Gastroesophageal sphincter (tissue), 4 donors: ENCODE measurements at regions not wholly inside any gene's neighbourhood (a gene's known extent, or its start where the extent isn't known, plus 50 kb on each side); places are given as distances from the start of the nearest gene placed in this dataset.
"Not testable (repeated sequence)": the region's sequence is repeated elsewhere in the genome, so short reads cannot be mapped to it uniquely, and the experiment has no call there.

Source experiments
- ATAC-seq: fragments of 150-250 bp; one replicate; pipeline ENCODE4 v1.9.1; 2016; ENCODE audit warnings: mild to moderate bottlenecking, moderate library complexity
- H3K27ac ChIP-seq, 4 donors: fragments of 200-600 bp; sonication (generic) in 3 of 4; 1 replicate in 3 of 4; 2 replicates in 1 of 4; pipeline ENCODE4 v1.5.1; 2016 to 2019
- H3K27me3 ChIP-seq: fragments of 200-600 bp; sonication (generic); one replicate; pipeline ENCODE4 v1.5.1; 2019
- H3K36me3 ChIP-seq, 2 donors: fragments of 200-600 bp; sonication (generic); one replicate each; pipeline ENCODE4 v1.5.1; 2019; ENCODE audit warnings: control low read depth in 1 of 2
- H3K4me1 ChIP-seq, 3 donors: fragments of 200-600 bp; sonication (generic); 1 replicate in 2 of 3; 2 replicates in 1 of 3; pipeline ENCODE4 v1.5.1; 2016 to 2019; ENCODE audit warnings: control low read depth in 2 of 3
- H3K4me3 ChIP-seq, 2 donors: fragments of 200-600 bp; sonication (generic); one replicate each; pipeline ENCODE4 v1.5.1; 2019; ENCODE audit warnings: mild to moderate bottlenecking in 1 of 2, moderate library complexity in 1 of 2
- H3K9me3 ChIP-seq, 3 donors: fragments of 200-600 bp; sonication (generic); one replicate each; pipeline ENCODE4 v1.5.1; 2017 to 2019; ENCODE audit warnings: control low read depth in 2 of 3
- EP300 ChIP-seq: sonication (generic); formaldehyde crosslinking; IDR thresholded peaks from one replicate; pipeline ENCODE4 v1.6.1; 2017; ENCODE audit warnings: antibody characterized with exemption, mild to moderate bottlenecking
- POLR2A ChIP-seq, 2 donors: fragments of 450-650 bp; IDR thresholded peaks; one replicate each; pipeline ENCODE4 v1.6.1; 2017; ENCODE audit warnings: antibody characterized with exemption in 2 of 2, mild to moderate bottlenecking in 2 of 2, moderate library complexity in 1 of 2
- POLR2AphosphoS5 ChIP-seq: sonication (generic); formaldehyde crosslinking; IDR thresholded peaks from one replicate; pipeline ENCODE4 v1.6.1; 2017; ENCODE audit warnings: antibody characterized with exemption
- WGBS, 2 donors: methylation state at CpG; one replicate each; pipeline ENCODE4 v1.1.5; 2018; ENCODE audit warnings: low coverage in 1 of 2; 5-methylcytosine and 5-hydroxymethylcytosine counted together
- TF ChIP-seq, protein P1 (sequence below), 4 experiments: fragments of 200-600 bp in 2 of 4; fragments of 450-650 bp in 2 of 4; sonication (generic) in 1 of 4; IDR thresholded peaks; one replicate each; pipeline ENCODE4 v1.5.1; 2017 to 2019; ENCODE audit warnings: antibody characterized with exemption in 4 of 4, mild to moderate bottlenecking in 2 of 4, moderate library complexity in 2 of 4

DNA sequence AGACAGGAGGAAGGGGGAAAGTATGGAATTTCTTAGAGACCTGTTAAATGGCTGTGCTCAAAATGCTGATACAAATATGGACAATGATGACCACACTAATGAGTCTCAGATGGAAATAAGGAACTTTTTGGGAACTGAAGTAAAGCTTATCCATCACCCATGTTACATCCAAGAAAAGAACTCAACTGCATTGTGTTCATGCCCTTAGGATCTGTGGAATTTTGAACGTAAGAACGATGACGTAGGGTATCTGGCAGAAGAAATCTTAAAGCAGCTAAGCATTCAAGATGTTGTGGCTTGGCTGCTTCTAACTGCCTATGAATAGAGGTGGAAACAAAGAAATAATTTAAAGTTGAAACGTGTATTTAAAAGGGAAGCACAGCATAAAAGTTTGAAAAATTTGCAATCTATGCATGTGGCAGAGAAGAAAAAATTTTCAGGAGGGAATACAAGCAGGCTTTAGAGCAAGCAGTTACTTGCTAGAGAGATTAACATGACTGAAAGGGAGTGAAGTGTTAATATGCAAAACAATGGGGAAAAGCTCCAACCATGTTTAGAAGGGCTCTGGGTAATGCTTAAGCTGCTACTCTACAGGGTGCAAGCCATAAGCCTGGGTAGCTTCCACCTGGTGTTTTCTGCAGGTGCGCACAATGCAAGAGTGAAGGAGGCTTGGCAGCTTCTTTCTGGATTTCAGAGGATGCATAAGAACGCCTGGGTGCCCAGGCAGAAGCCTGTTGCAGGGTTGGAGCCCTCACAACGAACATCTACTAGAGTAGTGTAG, 499.7 kb upstream of the SEMA3D start:
- Histone ChIP-seq H3K27ac (no peak overlapping the region), H3K9me3 (no peaks in the 10 kb centered on the region), H3K27me3 (no peaks in the 10 kb centered on the region), H3K4me3 (no peak overlapping the region), H3K4me1 (no peaks in the 10 kb centered on the region), H3K36me3 (no peaks in the 10 kb centered on the region)
- WGBS, 2 donors, result 78 to 90% methylated on average over 4 to 7 of the region's 7 CpGs
- ATAC-seq, result peak; percentile 10
- no peak for TF ChIP-seq POLR2A (IDR thresholded peaks at IDR 0.05)
- TF ChIP-seq POLR2AphosphoS5, result no peak
- TF ChIP-seq EP300, result no peak
- TF ChIP-seq, protein P1, sequence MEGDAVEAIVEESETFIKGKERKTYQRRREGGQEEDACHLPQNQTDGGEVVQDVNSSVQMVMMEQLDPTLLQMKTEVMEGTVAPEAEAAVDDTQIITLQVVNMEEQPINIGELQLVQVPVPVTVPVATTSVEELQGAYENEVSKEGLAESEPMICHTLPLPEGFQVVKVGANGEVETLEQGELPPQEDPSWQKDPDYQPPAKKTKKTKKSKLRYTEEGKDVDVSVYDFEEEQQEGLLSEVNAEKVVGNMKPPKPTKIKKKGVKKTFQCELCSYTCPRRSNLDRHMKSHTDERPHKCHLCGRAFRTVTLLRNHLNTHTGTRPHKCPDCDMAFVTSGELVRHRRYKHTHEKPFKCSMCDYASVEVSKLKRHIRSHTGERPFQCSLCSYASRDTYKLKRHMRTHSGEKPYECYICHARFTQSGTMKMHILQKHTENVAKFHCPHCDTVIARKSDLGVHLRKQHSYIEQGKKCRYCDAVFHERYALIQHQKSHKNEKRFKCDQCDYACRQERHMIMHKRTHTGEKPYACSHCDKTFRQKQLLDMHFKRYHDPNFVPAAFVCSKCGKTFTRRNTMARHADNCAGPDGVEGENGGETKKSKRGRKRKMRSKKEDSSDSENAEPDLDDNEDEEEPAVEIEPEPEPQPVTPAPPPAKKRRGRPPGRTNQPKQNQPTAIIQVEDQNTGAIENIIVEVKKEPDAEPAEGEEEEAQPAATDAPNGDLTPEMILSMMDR (IDR thresholded peaks at IDR 0.05), result no peak

DNA sequence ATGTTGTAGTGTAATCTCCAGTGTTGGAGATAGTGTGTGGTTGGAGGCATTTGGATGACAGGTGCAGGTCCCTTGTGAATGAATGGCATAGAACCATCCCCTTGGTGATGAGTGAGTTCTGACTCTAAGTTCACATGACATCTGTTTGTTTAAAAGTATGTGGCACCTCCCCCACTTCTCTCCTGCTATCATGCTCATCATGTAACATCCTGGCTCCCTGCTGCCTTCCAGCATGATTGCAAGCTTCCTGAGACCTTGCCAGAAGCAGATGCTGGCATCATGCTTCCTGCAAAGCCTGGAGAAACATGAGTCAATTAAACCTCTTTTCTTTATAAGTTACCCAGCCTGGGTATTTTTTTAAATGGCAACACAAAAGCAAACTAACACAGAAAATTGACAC, 499.0 kb upstream of the SEMA3D start:
- TF ChIP-seq POLR2AphosphoS5, result no peak
- no peak for TF ChIP-seq EP300
- TF ChIP-seq, protein P1 (IDR thresholded peaks at IDR 0.05), result no peak
- no peak for TF ChIP-seq POLR2A (IDR thresholded peaks at IDR 0.05)
- no peak for ATAC-seq
- Histone ChIP-seq H3K4me1 (no peaks in the 10 kb centered on the region), H3K9me3 (no peaks in the 10 kb centered on the region), H3K27me3 (no peaks in the 10 kb centered on the region), H3K36me3 (no peaks in the 10 kb centered on the region), H3K27ac (no peak overlapping the region), H3K4me3 (no peak overlapping the region)

DNA sequence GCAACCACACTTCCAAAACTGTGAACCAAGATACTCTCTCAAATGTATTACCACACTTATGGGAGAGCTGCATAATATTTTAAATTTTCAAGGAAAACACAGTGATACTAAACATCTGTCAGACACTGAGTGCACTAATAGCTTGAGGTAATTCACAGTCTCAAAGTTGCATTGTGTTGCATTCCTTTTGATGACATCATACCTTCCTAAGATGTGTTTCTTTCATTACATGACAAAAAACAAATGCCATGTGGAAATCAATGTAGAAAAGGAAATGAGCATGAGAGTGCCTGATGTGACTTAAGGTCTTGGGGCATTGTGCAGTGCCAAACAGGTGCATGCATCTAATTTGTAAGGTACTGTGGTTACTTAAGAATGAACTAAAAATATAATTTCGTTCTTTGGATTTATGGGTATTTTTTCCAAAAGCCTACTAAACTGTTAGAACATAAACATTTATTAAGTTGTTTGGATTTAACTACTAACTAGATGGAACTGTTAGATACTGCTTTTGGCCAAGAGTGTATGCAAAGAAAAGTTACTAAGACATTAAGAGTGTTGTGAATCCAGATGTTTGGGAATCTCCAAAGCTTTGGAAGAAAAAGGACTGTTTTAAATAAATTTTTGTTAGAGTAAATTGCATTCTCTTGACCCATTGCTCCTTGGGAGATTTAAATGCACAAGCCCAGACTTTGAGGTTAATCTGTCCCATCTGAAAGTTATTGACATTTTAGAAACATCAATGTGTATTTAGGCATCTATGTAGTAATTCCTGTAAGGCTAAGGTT, 496.2 kb upstream of the SEMA3D start:
- peaks cover 0 to 9% (median 0%) of the 10 kb centered on the region in 3 donors for H3K9me3 ChIP-seq
- 41 to 71% methylated on average over 1 of the region's 1 CpG for WGBS, 2 donors
- no peaks in the 10 kb centered on the region for H3K4me1 ChIP-seq
- no peaks in the 10 kb centered on the region for H3K27me3 ChIP-seq
- H3K4me3 ChIP-seq, result no peak overlapping the region
- H3K27ac ChIP-seq, result no peak overlapping the region
- peak; percentile 60 for ATAC-seq
- H3K36me3 ChIP-seq, result no peaks in the 10 kb centered on the region
- TF ChIP-seq EP300 (no peak), POLR2A (IDR thresholded peaks at IDR 0.05) (no peak), POLR2AphosphoS5 (no peak)
- TF ChIP-seq, protein P1 (IDR thresholded peaks at IDR 0.05), result no peak

DNA sequence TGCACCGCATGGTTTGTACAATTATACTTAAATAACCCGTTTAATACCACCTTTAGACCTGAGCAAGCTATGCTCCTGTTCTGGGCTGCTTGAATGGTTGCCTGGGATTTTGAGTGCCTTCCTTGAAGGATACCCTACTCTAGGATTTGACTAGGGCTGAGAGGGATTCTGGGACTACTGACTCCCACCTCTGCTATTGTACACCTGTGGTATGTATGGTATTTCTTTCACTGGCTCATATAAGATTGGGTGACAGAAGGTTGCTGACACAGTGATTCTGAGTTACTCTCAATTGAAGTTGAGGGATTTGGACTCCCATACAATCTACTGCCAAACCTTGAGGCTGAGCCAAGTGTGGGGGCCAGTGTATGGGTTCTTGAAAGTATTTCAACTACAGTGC, 494.4 kb upstream of the SEMA3D start:
- no peak for ATAC-seq
- Histone ChIP-seq H3K36me3 (no peaks in the 10 kb centered on the region), H3K27me3 (no peaks in the 10 kb centered on the region), H3K27ac (no peak overlapping the region), H3K4me3 (no peak overlapping the region), H3K9me3 (peaks cover 0 to 9% (median 0%) of the 10 kb centered on the region in 3 donors), H3K4me1 (no peaks in the 10 kb centered on the region)
- TF ChIP-seq POLR2A (IDR thresholded peaks at IDR 0.05) (no peak), POLR2AphosphoS5 (no peak), EP300 (no peak)
- TF ChIP-seq, protein P1 (IDR thresholded peaks at IDR 0.05), result no peak
- WGBS, 2 donors, result 47% methylated on average over 2 of the region's 2 CpGs; no CpG with 5 or more reads in 1 of the 2 donors

DNA sequence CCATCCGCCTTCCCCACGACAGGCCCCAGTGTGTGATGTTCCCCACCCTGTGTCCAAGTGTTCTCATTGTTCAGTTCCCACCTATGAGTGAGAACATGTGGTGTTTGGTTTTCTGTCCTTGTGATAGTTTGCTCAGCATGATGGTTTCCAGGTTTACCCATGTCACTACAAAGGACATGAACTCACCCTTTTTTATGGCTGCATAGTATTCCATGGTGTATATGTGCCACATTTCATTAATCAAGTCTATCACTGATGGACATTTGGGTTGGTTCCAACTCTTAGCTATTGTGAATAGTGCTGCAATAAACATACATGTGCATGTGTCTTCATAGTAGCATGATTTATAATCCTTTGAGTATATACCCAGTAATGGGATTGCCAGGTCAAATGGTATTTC, 488.2 kb upstream of the SEMA3D start:
- H3K4me1 ChIP-seq, ATAC-seq, H3K4me3 ChIP-seq, H3K27me3 ChIP-seq, H3K36me3 ChIP-seq, H3K27ac ChIP-seq: not testable (repeated sequence)
- 86% methylated on average over 2 of the region's 2 CpGs; no CpG with 5 or more reads in 1 of the 2 donors for WGBS, 2 donors
- peaks cover 0 to 13% (median 0%) of the 10 kb centered on the region in 3 donors for H3K9me3 ChIP-seq
